Body of pancreas (tissue), 4 donors: ENCODE measurements at regions not wholly inside any gene's neighbourhood (a gene's known extent, or its start where the extent isn't known, plus 50 kb on each side); places are given as distances from the start of the nearest gene placed in this dataset.

Source experiments
- CTCF ChIP-seq, 7 experiments: fragments of 450-650 bp in 4 of 7; fragments of 200-600 bp in 3 of 7; sonication (generic) in 3 of 7; IDR thresholded peaks; one replicate each; pipeline ENCODE4 v1.5.1; 2016 to 2019; ENCODE audit warnings: antibody characterized with exemption in 7 of 7
- POLR2A ChIP-seq, 3 donors: fragments of 450-650 bp; IDR thresholded peaks; one replicate each; pipeline ENCODE4 v1.6.1; 2016; ENCODE audit warnings: antibody characterized with exemption in 3 of 3, mild to moderate bottlenecking in 2 of 3

- TF ChIP-seq CTCF (IDR thresholded peaks at IDR 0.05), result no peak
- no peak for TF ChIP-seq POLR2A (IDR thresholded peaks at IDR 0.05)
Measured at GRCh38 chr18:39350945-39351344, 1785.3 kb upstream of the CELF4 start.
